Body of pancreas (tissue), 4 donors: ENCODE measurements at regions not wholly inside any gene's neighbourhood (a gene's known extent, or its start where the extent isn't known, plus 50 kb on each side); places are given as distances from the start of the nearest gene placed in this dataset.

Experiments
- ATAC-seq: fragments of 150-250 bp; one replicate; pipeline ENCODE4 v1.9.1; 2016
- DNase-seq, 4 donors: peaks; one replicate each; pipeline ENCODE4 v3.0.0-alpha.2; 2019
- H3K27ac ChIP-seq, 4 donors: fragments of 200-600 bp; sonication (generic); 1 replicate in 3 of 4; 2 replicates in 1 of 4; pipeline versions ENCODE4 v1.5.1 to v1.6.1; 2016 to 2019; ENCODE audit warnings: mild to moderate bottlenecking in 1 of 4, mixed read lengths in 1 of 4, moderate library complexity in 1 of 4
- H3K27me3 ChIP-seq, 2 donors: fragments of 200-600 bp; sonication (generic); one replicate each; pipeline ENCODE4 v1.6.0; 2016; ENCODE audit warnings: mild to moderate bottlenecking in 1 of 2
- H3K36me3 ChIP-seq, 2 donors: fragments of 200-600 bp; sonication (generic); replicated peaks in 1 of 2; 2 replicates each; pipeline ENCODE4 v1.5.1; 2016; ENCODE audit warnings: low read depth in 2 of 2; ENCODE audit not compliant: insufficient read depth in 1 of 2
- H3K4me1 ChIP-seq: fragments of 200-600 bp; sonication (generic); one replicate; pipeline ENCODE4 v1.6.0; 2016
- H3K4me3 ChIP-seq, 2 donors: fragments of 200-600 bp; sonication (generic); 1 replicate in 1 of 2; 2 replicates in 1 of 2; pipeline ENCODE4 v1.5.1; 2016 to 2019
- H3K9me3 ChIP-seq, 3 donors: fragments of 200-600 bp; sonication (generic); 1 replicate in 2 of 3; 2 replicates in 1 of 3; pipeline ENCODE4 v1.5.1; 2016
- POLR2A ChIP-seq, 3 donors: fragments of 450-650 bp; IDR thresholded peaks; one replicate each; pipeline ENCODE4 v1.6.1; 2016; ENCODE audit warnings: antibody characterized with exemption in 3 of 3, mild to moderate bottlenecking in 2 of 3
- WGBS, 2 donors: methylation state at CpG; one replicate each; pipeline ENCODE4 v1.1.5; 2017; 5-methylcytosine and 5-hydroxymethylcytosine counted together
- intact Hi-C: fragments of 100-400 bp; cut with DNase I; formaldehyde crosslinking; loops from one replicate; pipeline ENCODE4 v1.15.1; 2023
- TF ChIP-seq, protein P1 (sequence below), 7 experiments: fragments of 450-650 bp in 4 of 7; fragments of 200-600 bp in 3 of 7; sonication (generic) in 3 of 7; IDR thresholded peaks; one replicate each; pipeline ENCODE4 v1.5.1; 2016 to 2019; ENCODE audit warnings: antibody characterized with exemption in 7 of 7

GRCh38 chr4:153084224-153084979 lies 119.8 kb upstream of the TRIM2 start:
- TF ChIP-seq, protein P1, sequence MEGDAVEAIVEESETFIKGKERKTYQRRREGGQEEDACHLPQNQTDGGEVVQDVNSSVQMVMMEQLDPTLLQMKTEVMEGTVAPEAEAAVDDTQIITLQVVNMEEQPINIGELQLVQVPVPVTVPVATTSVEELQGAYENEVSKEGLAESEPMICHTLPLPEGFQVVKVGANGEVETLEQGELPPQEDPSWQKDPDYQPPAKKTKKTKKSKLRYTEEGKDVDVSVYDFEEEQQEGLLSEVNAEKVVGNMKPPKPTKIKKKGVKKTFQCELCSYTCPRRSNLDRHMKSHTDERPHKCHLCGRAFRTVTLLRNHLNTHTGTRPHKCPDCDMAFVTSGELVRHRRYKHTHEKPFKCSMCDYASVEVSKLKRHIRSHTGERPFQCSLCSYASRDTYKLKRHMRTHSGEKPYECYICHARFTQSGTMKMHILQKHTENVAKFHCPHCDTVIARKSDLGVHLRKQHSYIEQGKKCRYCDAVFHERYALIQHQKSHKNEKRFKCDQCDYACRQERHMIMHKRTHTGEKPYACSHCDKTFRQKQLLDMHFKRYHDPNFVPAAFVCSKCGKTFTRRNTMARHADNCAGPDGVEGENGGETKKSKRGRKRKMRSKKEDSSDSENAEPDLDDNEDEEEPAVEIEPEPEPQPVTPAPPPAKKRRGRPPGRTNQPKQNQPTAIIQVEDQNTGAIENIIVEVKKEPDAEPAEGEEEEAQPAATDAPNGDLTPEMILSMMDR (IDR thresholded peaks at IDR 0.05), result no peak
- no peak for TF ChIP-seq POLR2A (IDR thresholded peaks at IDR 0.05)
- WGBS, 2 donors, result 62 to 67% methylated on average over 15 of the region's 15 CpGs
- H3K27ac ChIP-seq, result no peak overlapping the region
- intact Hi-C loops, result loop anchor here (5.0 kb wide), 2 partner anchors 43 to 237 kb away; no protein-coding TSS in a partner anchor
- H3K4me1 ChIP-seq, result peaks cover 11% of the 10 kb centered on the region
- ATAC-seq (no peak), DNase-seq (no peak)
- no peaks in the 10 kb centered on the region for H3K9me3 ChIP-seq
- no peak overlapping the region for H3K4me3 ChIP-seq
- no peaks in the 10 kb centered on the region for H3K27me3 ChIP-seq
- H3K36me3 ChIP-seq, result no peaks in the 10 kb centered on the region

DNA sequence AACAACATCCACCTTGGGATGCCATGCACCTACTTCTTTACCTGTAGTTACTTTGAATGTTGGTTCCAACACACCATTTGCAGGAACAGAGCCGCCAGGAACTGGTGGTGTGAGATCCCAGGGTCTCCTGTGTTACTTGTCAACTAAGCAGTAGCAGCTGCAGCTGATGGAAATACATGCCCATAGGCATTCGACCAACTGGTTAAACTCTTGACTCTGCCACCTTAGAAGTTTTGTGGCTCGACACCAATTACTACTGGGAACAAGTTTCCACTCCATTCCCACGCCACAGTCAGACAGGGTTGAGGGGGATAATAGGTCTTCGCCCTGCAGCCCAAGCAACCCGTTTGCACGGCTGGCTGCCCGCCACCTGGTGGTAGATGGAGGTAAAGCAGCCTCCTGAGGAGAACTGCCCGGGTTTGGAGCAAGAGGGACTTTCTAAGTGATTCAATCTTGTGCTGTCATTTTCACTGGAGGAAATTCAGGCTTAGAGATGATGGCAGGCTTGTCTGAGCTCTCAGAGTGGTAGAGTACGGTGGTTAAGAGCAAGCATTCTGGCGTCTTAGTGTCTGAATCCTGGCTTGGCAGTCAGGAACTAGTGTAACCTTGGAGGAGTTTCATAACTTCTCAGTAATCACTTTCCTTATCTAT lies 119.1 kb upstream of the TRIM2 start:
- no peak overlapping the region for H3K27ac ChIP-seq
- H3K4me1 ChIP-seq, result peaks cover 11% of the 10 kb centered on the region
- no peak for TF ChIP-seq POLR2A (IDR thresholded peaks at IDR 0.05)
- TF ChIP-seq, protein P1 (IDR thresholded peaks at IDR 0.05), result peak; percentile 79 to 95 (median 88)
- H3K9me3 ChIP-seq, result no peaks in the 10 kb centered on the region
- intact Hi-C loops, result loop anchor here (5.0 kb wide), 2 partner anchors 42 to 238 kb away; no protein-coding TSS in a partner anchor
- no peaks in the 10 kb centered on the region for H3K36me3 ChIP-seq
- peak; percentile 72 for ATAC-seq
- WGBS, 2 donors, result 2 to 5% methylated on average over 6 to 11 of the region's 11 CpGs
- no peak overlapping the region for H3K4me3 ChIP-seq
- peak; percentile 67 to 79 (median 74) for DNase-seq
- H3K27me3 ChIP-seq, result no peaks in the 10 kb centered on the region

DNA sequence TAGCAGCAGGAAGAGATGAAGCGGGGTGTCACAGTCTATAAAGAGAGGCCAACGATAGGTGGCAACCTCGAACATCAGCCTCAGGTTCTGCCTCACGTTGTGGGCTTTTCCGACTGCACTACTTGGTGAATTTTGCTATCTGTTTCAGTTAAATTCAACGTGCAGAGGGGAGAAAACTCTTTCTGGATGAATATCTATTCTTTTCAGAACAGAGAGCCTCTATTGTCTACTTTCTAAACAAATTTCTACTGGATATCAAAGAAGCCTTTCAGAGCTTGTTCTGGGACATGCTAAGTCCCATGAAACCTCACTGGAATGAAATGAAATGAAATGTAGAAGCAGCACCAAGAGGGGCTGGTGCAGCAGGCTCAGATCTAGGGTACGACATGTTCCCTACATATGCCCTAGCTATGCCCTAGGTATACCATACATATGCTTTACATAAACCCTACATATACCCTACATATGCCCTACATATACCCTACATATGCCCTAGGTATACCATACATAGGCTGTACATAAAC lies 116.5 kb upstream of the TRIM2 start:
- peaks cover 11% of the 10 kb centered on the region for H3K4me1 ChIP-seq
- H3K36me3 ChIP-seq, result no peaks in the 10 kb centered on the region
- no peak overlapping the region for H3K4me3 ChIP-seq
- no peak for ATAC-seq
- no peak overlapping the region for H3K27ac ChIP-seq
- no peak for DNase-seq
- TF ChIP-seq POLR2A (IDR thresholded peaks at IDR 0.05), result no peak
- TF ChIP-seq, protein P1 (IDR thresholded peaks at IDR 0.05), result no peak
- H3K27me3 ChIP-seq, result no peaks in the 10 kb centered on the region
- intact Hi-C loops, result no loop called here
- no peaks in the 10 kb centered on the region for H3K9me3 ChIP-seq
- 80 to 86% methylated on average over 7 of the region's 7 CpGs for WGBS, 2 donors

DNA sequence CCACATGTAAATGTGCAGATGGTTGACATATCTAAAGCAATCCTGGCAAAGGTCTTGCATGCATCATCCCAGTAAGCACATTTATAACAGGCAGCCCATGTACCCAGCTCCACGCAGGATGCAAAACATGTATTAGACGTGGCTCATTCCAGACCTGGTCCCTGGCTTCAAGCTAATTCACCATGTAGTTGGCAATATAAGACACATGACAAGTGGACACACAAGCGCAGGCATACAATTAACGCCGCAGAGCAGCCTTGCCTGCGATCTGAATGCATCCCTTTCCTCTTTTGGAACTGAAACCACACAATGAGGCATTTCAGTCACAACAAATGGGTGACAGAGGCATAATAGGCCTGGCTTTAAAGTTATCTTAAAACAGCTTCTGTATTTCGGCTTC lies 114.5 kb upstream of the TRIM2 start:
- ATAC-seq, result no peak
- peaks cover 7% of the 10 kb centered on the region for H3K4me1 ChIP-seq
- no peak overlapping the region for H3K4me3 ChIP-seq
- intact Hi-C loops, result no loop called here
- TF ChIP-seq POLR2A (IDR thresholded peaks at IDR 0.05), result no peak
- TF ChIP-seq, protein P1 (IDR thresholded peaks at IDR 0.05), result no peak
- 79 to 83% methylated on average over 7 of the region's 7 CpGs for WGBS, 2 donors
- DNase-seq, result no peak
- no peaks in the 10 kb centered on the region for H3K27me3 ChIP-seq
- no peaks in the 10 kb centered on the region for H3K36me3 ChIP-seq
- H3K27ac ChIP-seq, result no peak overlapping the region
- no peaks in the 10 kb centered on the region for H3K9me3 ChIP-seq
